NB4 (cell line): ENCODE measurements at regions not wholly inside any gene's neighbourhood (a gene's known extent, or its start where the extent isn't known, plus 50 kb on each side); places are given as distances from the start of the nearest gene placed in this dataset.

Experiments used
- MYC ChIP-seq: IDR thresholded peaks from 2 replicates; pipeline ENCODE4 v1.6.1; 2011; ENCODE audit warnings: low read depth, low read length
- POLR2A ChIP-seq: IDR thresholded peaks from 2 replicates; pipeline ENCODE4 v1.6.1; 2011; ENCODE audit warnings: mild to moderate bottlenecking; ENCODE audit not compliant: insufficient read length; ENCODE audit errors: extremely low read depth
- TF ChIP-seq, protein P1 (sequence below): IDR thresholded peaks from one replicate; pipeline ENCODE4 v1.5.1; 2012; ENCODE audit warnings: low read depth, low read length
- TF ChIP-seq, protein P2 (sequence below): IDR thresholded peaks from 2 replicates; pipeline ENCODE4 v1.6.1; 2011; ENCODE audit warnings: low read depth, low read length

DNA sequence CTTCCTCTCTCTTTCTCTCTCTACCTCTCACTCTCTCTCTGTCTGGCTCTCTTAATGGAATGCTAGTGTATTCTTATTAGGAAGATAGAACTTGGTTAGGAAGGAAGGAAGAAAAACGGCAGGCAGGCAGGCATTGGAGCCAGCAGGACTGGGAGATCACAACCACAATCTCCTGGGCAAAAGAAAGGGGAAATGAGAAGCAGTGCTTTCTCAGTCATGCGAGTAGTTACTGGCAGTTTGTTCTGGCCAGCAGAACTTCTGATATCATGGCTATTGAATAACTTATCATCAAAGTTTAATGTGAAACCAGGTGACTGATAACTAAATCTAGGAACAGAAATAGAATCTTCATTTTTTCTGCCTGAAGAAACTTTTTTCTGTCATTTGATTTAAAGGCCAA, 60.9 kb upstream of the PAGE1 start:
- TF ChIP-seq, protein P1, sequence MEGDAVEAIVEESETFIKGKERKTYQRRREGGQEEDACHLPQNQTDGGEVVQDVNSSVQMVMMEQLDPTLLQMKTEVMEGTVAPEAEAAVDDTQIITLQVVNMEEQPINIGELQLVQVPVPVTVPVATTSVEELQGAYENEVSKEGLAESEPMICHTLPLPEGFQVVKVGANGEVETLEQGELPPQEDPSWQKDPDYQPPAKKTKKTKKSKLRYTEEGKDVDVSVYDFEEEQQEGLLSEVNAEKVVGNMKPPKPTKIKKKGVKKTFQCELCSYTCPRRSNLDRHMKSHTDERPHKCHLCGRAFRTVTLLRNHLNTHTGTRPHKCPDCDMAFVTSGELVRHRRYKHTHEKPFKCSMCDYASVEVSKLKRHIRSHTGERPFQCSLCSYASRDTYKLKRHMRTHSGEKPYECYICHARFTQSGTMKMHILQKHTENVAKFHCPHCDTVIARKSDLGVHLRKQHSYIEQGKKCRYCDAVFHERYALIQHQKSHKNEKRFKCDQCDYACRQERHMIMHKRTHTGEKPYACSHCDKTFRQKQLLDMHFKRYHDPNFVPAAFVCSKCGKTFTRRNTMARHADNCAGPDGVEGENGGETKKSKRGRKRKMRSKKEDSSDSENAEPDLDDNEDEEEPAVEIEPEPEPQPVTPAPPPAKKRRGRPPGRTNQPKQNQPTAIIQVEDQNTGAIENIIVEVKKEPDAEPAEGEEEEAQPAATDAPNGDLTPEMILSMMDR = no peak
- TF ChIP-seq, protein P2, sequence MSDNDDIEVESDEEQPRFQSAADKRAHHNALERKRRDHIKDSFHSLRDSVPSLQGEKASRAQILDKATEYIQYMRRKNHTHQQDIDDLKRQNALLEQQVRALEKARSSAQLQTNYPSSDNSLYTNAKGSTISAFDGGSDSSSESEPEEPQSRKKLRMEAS = no peak
- TF ChIP-seq POLR2A (no peak), MYC (no peak)
